ENCODE measurements at regions not wholly inside any gene's neighbourhood (a gene's known extent, or its start where the extent isn't known, plus 50 kb on each side); places are given as distances from the start of the nearest gene placed in this dataset.

DNA sequence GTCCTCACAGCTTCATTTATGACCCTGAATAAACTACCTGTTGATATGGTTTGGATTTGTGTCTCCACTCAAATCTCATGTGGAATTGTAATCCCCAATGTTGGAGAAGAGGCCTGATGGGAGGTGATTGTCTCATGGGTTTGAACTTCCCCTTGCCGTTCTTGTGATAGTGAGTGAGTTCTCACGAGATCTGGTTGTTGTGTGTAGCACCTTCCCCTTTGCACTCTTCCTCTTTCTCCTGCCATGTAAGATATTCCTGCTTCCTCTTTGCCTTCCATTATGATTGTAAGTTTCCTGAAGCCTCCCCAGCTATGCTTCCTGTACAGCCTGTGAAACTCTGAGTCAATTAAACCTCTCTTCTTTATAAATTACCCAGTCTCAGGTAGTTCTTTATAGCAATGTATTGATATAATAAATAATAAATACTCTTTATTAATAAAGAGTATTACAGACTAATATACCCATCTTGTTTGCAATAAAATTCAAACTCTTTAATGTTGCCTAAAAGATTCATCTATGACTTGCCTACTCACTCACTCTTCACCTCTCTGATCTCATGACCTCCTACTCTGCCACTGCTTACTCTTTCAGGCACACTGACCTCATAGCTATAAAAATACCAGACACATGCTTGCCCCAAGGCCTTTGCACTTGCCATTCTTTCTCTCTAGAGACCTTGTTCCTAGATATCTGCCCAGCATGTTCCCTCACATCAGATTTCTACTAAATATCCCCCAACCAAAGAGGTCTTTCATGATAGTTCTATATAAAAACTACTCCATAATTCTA lies 256.4 kb upstream of the MARCKS start:
- H3K27me3 ChIP-seq, result no peaks in the 10 kb centered on the region
- TF ChIP-seq, protein P1, sequence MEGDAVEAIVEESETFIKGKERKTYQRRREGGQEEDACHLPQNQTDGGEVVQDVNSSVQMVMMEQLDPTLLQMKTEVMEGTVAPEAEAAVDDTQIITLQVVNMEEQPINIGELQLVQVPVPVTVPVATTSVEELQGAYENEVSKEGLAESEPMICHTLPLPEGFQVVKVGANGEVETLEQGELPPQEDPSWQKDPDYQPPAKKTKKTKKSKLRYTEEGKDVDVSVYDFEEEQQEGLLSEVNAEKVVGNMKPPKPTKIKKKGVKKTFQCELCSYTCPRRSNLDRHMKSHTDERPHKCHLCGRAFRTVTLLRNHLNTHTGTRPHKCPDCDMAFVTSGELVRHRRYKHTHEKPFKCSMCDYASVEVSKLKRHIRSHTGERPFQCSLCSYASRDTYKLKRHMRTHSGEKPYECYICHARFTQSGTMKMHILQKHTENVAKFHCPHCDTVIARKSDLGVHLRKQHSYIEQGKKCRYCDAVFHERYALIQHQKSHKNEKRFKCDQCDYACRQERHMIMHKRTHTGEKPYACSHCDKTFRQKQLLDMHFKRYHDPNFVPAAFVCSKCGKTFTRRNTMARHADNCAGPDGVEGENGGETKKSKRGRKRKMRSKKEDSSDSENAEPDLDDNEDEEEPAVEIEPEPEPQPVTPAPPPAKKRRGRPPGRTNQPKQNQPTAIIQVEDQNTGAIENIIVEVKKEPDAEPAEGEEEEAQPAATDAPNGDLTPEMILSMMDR (IDR thresholded peaks at IDR 0.05), result no peak
- DNase-seq, result no peak
- H3K36me3 ChIP-seq, result no peaks in the 10 kb centered on the region
- no peaks in the 10 kb centered on the region for H3K9me3 ChIP-seq
- no peak overlapping the region for H3K27ac ChIP-seq
- peaks cover 0 to 19% (median 14%) of the 10 kb centered on the region in 4 donors for H3K4me1 ChIP-seq
- intact Hi-C loops (cut with DNase I; ENCODE audit: low total_unique reads), result no loop called here
- no peak overlapping the region for H3K4me3 ChIP-seq

DNA sequence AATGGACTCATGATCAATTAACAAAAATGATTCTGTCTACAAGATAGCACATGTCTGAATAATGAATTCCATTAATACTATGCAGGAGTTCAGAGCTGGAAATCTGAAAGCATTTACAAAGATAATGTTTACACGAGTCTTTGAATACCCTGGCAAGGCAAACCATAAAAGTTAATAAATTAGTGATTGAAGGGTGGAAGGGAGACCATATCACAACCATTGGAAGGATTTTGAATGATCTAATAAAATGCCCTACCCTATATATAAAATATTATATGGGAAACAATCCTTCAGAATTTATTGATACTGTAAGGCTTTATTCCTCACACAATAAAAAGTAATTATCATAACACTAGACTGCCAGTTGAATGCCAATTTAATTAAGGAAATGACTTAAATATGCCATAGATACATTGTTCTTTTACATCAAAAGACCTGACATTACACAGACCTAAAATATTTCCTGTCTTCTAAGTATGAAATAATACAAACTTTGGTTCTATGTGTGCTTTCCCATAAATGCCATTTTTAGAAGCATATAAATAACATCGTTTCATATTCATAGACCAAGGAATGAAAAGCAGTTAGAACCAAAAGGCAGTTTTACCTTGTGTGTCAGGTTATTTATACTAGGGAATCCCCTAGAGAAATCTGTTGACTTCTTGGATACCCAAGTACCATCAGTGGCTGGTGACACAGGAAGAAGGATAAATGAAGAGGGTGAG lies 249.2 kb upstream of the MARCKS start:
- intact Hi-C loops (cut with DNase I; ENCODE audit: low total_unique reads), result no loop called here
- DNase-seq, result no peak
- H3K27me3 ChIP-seq, result no peaks in the 10 kb centered on the region
- H3K4me1 ChIP-seq, result peaks cover 0 to 13% (median 0%) of the 10 kb centered on the region in 4 donors
- no peak overlapping the region for H3K4me3 ChIP-seq
- no peaks in the 10 kb centered on the region for H3K36me3 ChIP-seq
- no peaks in the 10 kb centered on the region for H3K9me3 ChIP-seq
- TF ChIP-seq, protein P1 (IDR thresholded peaks at IDR 0.05), result no peak
- no peak overlapping the region for H3K27ac ChIP-seq

DNA sequence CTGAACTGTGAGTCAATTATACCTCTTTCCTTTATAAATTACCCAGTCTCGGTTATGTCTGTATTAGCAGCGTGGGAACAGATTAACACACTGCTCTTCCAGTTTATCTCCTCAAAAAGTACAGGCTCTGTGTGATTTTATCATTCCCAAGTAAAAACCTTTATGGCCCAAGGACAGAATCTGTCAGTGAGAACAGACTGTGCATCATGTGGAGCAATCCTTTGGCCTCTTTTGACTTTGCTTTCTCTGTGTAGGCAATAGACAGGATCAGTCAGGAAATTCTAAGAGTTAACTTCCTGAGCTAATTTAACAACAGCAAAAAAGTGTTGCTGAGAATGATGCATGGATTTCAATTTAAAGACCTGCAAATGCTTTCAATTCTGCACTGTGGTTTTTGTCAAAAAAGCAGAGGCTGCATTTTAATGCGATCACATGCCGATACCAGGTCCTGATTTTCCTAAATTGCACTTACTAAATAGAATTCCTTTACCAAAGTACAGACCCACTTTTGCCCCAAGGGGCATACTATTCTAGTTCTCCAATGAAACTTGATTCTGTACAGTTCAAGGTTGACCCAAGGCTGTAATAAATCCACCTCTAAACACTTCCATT lies 246.7 kb upstream of the MARCKS start:
- Histone ChIP-seq H3K9me3 (no peaks in the 10 kb centered on the region), H3K4me3 (no peak overlapping the region), H3K36me3 (no peaks in the 10 kb centered on the region), H3K27me3 (no peaks in the 10 kb centered on the region), H3K27ac (no peak overlapping the region), H3K4me1 (peaks cover 0 to 13% (median 0%) of the 10 kb centered on the region in 4 donors)
- intact Hi-C loops (cut with DNase I; ENCODE audit: low total_unique reads), result no loop called here
- TF ChIP-seq, protein P1 (IDR thresholded peaks at IDR 0.05), result no peak
- no peak for DNase-seq

DNA sequence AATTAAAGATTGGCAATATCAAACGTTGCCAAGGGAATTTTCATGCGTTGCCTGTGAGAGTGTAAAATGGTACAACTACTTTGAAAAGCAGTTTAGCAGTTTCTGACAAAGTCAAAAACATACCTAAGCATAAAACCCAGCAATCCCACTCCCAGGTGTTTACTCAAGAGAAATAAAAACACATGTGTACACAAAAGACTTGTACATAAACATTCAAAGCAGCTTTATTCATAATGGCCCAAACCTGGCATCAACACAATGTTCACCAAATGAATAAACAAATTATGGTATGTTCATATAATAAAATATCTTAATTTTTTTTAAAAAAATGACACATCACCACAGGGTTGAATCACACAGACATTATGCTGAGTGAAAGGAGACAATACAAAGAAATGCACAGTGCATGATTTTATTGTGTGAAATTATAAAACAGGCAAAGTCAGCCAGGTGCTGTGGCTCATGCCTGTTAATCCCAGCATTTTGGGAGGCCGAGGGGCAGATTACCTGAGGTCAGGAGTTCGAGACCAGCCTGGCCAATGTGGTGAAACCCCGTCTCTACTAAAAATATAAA lies 240.4 kb upstream of the MARCKS start:
- TF ChIP-seq, protein P1 (IDR thresholded peaks at IDR 0.05), result no peak
- Histone ChIP-seq H3K27ac (no peak overlapping the region), H3K27me3 (no peaks in the 10 kb centered on the region), H3K4me1 (peaks cover 0 to 4% (median 0%) of the 10 kb centered on the region in 4 donors), H3K36me3 (no peaks in the 10 kb centered on the region), H3K9me3 (no peaks in the 10 kb centered on the region), H3K4me3 (no peak overlapping the region)
- intact Hi-C loops (cut with DNase I; ENCODE audit: low total_unique reads), result no loop called here
- no peak for DNase-seq

DNA sequence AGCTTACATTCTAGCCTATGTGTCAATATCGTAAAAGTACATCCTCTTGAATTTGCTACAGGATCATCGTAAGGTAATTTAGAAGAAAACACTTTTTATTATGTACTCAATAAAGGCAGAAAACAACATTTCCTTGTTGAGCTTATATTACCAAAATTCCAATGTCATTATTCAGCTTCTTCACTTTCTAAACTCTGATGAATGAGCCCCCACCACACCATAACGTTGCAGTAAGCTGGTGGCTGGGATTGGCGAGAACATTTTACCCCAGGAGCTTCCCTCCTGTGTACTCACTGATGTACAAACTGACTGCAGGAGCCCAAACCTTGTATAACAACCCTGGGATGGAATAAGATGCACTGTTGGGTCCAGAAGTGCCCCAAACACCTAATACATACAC lies 238.1 kb upstream of the MARCKS start:
- Histone ChIP-seq H3K9me3 (no peaks in the 10 kb centered on the region), H3K4me3 (no peak overlapping the region), H3K36me3 (no peaks in the 10 kb centered on the region), H3K27me3 (no peaks in the 10 kb centered on the region), H3K27ac (no peak overlapping the region), H3K4me1 (no peaks in the 10 kb centered on the region)
- no peak for DNase-seq
- intact Hi-C loops (cut with DNase I; ENCODE audit: low total_unique reads), result no loop called here
- TF ChIP-seq, protein P1 (IDR thresholded peaks at IDR 0.05), result no peak

Measured in tibial artery (tissue), 4 donors.